NK-92 treated with Interleukin-12 subunit alpha and Interleukin-12 subunit beta, amount 100 ng/mL, for 24 hours (cell line): ENCODE measurements at regions not wholly inside any gene's neighbourhood (a gene's known extent, or its start where the extent isn't known, plus 50 kb on each side); places are given as distances from the start of the nearest gene placed in this dataset.

ENCODE experiments used
- DNase-seq: peaks from one replicate; lab custom pipeline; 2025; lab: John Stamatoyannopoulos, UW

DNA sequence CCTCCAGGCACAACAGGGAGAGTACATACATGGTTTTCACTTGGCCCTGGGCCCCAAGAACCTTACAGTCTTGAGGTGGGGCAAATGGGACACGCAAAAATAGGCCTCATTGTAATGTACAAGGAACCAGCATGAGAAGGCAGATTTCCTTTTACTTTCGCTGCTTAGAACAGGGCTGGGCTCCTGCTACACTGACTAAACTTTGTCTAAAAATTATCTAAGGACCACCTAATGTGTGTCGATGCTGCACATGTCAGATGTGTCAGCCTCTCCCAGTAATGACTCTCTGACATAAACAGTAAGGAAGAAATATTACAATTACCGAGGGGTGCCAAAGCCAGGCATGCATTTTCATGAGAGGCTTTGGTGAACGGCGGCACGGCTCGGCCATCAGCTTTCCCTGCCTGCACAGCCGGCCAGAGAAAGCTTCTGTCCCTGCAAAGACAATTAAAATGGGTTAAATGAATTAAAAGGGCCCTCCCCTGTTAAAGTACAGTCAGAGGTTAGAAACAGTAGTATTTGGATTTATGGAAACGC, 224.2 kb upstream of the IRX3 start:
- no peak for DNase-seq

DNA sequence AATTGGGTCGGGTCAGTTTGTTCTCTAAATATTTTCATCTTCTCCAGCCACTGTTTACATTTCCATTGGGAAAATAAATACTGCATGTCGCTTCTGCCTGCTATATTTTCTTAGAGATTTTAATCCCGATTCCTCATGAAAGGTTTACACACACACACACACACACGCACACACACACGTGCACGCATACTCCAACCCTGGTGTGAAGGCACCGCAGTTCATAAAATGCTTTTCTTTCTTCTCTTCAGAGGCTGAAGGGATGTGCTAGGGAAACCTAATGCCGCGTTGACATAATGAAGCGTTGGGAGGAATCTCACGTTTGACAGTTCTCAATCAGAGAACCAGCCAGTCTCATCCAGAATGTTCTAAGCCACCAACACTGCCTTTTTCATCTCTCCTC, 222.9 kb upstream of the IRX3 start:
- DNase-seq = no peak

DNA sequence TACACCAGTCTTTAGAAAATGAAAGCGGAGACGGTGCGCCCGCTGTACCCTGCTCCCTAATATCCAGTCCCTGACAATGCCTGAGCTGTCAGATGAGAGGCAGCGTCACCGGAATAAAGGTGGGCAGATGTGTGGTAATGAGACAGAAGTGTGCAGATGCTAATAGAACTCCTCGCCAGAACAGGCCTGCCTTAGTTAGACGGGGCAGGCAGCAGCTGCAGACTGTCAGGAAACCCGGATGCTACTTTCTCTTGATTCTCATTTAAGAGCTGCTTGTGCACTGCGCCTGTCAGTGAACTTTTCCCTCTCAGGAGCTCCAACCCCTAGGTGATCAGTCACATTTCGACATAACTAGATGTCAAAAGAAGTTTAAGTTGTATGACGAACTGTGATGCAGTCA, 221.8 kb upstream of the IRX3 start:
- DNase-seq = no peak

DNA sequence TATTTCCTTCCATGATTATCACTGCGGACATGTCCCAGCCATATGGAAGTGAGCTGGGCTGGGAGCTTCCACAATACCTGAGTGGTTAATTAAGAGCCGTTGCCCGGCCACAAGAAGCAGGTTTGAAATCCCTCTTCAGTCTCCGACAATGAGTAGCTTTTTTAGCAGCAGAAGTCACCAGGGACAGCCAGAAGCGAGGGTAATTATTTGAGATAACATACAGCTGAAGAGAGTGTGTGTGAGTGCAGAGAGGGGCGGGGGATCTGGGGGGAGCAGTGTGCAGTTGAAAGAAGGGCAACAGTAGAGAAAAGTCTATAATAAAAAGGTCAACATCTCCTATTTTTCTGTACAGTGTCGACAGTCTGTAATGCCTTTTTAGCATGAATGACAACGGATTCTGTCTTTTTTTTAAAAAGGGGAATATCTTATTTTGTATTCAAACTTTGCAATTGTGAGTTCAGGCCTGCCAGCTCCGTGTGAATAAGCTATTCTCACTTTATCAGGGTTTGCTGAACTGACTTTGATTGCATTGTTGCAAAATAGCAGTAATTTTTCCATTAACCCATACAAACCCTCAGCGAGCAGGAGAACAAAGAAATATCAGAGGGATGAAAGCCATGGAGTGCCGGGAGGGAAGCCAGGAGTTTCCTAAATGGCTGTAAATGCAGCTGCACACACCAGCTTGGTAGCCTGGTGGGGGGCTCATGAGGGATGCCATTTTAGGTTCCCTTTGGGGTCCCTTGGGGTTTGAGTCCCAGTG, 220.3 kb upstream of the IRX3 start:
- no peak for DNase-seq

DNA sequence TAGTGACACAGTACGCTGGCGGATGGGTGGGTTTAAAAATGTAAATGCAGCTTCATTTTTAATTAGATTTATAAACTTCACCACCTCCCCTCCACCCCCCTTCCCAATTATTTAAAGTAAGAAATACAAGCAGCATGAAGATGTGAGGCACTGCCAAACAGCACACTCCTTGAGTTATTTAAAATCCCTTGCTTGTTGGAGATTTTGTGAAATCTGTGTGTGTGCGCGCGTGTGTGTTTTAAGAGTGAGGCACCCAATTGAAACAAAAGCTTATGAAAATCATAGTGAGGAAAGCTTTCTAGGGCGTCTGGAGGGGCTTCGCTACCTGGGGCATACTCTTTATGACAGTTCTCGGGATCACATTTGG, 219.6 kb upstream of the IRX3 start:
- no peak for DNase-seq

DNA sequence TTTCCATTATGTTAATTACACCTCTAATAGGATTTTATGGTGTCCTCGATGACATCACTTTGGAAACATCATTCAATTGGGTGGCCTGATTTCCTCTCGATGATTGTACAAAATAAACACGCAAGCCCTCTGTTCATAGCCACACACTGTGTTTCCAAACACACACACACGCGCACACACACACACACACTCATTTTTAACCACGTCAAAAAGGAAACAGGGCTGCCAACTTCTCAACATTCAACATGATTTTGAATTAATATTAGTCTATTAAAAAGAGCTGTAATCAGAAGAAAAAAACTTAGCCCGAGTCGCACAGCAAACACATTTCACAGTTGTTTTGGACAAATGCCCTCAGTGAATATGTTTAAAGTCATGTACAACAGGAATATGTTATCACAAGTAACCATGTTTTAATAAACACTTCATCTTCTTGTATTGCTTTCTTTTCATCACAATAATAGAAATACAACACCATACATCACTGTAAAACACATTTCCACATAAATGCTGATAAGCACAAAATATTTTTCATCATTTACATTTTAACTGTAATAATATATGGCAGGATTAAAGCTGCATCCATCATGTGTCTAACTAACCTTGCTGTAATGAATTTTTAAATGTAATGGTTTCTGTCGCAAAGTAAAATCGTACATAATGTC, 219.1 kb upstream of the IRX3 start:
- no peak for DNase-seq

DNA sequence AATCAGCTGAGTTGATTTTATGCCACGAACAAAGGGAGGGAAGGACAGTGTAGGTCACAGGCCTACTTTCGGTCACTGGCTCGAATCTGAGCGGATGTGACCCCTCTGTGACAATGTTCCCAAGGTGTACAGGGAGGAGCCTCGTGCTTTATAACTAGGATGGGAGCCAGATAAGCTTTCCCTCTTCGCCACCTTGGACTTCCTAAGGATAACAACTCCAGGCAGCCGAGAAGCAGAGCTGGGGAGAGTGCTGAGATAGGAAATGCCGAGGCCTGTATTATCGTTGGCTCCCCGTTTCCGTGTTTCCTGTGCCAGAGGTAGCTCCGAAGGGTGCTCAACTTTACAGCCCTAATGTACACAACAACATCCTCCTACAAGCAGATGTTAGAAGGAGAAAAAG, 217.8 kb upstream of the IRX3 start:
- DNase-seq = no peak

DNA sequence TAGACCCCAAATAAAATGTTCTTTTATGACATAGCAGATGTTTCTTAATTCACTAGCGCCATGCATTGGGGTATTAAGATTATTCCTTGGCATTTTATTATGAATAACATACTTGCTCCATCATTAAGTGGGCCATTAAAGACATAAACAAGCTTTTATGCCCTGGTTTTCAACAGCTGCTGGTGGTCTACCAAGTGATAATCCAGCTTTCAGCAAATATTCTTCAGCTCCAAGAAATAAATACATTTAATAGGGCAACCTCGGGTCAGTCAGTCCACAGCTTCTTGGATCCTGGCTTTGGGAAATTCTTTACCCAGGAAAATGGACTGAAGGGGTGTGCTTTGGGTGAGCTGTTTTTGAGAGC, 217.3 kb upstream of the IRX3 start:
- no peak for DNase-seq

DNA sequence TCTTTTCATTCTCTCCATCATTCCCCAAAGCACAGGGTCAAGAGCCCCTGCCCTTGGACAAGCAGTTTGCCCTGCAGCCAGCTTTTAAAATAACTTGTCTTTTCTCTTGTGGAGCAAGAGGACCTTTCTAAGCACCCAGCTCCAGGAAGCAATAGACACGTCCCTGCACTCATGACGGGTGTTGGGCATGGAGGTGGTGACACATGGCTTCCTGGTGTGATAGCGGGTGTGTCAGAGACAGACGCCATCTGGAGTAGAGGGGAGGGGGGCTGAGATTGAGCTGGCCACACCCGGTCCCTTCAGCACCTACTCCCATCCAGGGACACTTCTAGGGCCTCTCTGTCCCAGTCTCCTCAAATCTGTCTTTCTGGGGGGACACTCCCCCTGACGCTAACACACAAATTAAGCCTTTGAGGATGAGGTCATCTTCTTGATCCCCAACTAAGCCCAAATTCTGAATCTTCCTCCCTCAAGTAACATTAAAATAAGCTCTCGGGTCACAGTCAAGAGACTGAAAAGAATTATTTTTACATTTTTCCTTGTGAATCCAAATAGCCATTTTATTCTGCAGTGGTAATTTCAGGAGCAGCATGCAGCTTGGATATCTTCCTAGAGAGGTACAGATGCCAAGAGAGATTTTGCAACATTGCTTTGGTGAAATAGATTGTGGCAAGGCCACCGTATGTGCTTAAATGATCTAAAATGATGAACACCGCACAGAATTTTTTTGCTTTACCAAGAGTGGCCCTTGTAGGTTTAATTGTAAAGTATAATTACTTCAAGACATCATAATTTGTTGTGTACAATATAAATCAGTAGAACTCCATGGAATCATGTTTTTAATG, 216.6 kb upstream of the IRX3 start:
- DNase-seq = no peak

DNA sequence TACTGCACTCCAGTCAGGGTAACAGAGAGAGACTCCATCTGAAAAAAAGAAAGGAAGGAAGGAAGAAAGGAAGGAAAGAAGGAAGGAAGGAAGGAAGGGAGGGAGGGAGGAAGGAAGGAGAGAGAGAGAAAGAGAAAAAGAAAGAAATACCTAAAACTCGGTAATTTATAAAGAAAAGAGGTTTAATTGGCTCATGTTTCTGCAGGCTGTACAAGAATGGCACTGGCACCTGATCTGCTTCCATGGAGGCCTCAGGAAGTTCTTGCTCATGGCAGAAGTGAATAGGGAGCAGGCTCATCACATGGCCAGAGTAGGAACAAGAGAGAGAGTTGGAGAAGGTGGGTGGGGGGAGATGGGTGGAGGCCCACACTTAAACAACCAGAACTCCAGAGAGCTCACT, 215.2 kb upstream of the IRX3 start:
- no peak for DNase-seq

DNA sequence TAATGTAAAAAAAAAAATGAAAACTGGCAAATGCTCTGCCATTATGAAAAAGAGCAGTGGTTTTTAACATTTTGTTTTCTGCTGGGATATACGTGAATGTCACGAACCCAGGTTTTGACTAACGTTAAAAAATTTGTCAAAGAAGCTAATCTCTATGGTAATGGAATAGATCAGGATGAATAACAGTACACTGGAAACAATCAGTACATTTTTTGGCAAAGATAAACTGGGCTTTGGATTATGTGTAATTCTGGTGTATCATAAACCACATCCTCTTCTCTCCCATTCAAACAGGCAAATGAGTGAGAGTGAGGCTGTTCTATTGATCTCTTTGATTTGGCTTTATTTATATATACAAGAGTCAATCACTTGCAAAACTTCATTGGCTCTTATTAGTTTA, 207.0 kb upstream of the IRX3 start:
- no peak for DNase-seq

DNA sequence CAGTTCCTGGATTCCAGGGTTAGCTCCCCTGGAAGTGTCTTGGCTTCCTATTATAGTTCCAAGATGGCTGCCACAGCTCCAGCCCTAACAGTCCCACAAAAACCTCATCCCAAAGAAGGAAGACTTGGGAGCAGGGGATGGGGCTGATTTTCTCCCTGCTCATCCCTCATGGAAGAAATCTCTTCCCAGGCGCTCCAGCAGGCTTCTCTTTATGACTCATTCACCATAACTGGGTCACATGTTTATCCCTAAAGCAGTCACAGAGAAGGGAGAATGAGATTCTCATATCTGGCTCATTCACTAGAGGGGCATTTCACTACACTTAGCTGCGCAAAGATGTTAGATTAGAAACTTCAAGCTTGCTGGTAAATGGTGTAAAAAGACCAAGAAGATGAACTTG, 206.5 kb upstream of the IRX3 start:
- no peak for DNase-seq

DNA sequence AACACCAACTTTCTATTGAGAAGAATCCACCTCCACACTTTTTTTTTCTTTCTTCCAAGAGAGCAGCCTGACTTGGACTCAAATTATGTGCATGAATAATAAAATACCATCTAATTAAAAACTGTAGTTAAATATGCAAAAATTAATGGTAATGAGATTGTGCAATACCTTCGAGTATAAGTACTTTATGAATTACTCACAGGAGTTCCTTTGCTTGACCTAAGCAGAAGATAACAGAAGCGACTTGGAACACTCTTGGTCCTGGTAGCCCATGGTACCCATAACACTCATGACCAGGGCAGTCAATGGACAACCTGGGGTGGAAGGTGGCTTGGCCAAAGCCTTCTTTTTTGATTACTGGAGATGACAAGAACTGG, 203.5 kb upstream of the IRX3 start:
- no peak for DNase-seq

DNA sequence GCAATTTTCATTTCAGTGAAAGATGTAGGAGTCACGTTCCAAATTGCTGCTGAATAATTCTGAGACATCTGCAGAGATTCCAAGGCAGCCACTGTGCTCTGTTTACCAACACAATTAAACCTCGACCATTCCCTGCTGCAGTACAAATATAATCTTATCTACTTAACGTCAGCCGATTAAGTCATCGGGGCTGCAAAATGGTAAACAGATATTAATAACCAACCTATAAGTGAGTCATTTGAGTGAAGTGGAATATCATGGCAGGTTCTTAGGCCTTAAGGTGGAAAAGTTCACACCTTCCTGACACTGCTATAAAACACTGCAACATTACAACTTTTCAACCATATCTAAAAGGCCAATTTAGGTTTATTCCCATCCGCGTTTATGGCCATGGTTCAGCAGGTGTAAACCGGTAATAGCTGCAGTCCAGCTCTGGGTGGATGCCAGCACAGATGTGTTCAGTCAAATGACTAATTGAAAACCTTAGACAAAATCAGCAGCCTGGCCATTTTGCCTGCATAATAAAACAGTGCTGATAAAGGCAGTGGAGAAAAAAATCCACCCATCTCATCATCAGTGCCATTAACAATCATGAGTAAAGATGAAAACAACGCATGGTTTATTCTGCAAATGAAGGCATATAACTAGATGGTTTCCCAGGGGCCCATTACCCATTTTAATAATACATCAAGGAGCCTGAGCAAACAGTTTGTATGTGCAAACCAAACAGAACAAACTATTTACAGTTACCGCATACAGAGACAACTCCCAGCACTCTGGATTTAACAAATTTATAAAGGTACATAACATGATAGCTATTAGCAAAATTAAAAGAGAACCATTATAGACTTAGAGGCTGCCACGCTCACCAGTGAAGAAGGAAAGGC, 202.9 kb upstream of the IRX3 start:
- no peak for DNase-seq

DNA sequence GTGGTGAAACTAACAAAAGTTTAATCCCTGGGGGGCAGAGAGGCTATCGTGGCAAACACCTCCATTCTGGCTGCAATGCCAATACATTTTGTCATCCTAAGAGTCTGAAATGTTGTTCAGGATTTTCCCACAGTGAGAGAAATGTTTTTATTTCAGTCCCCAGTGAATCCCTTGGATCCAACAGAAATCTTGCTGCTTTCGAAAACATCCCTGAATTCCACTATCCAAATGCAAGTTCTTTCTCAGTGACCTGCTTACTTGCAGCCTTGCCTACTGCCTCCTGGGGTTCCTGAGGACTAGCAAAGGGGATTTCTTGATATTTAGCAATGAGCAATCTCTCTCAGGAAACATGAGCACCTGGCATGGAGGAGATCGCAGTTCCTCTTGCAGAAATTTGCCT, 202.1 kb upstream of the IRX3 start:
- DNase-seq = no peak

DNA sequence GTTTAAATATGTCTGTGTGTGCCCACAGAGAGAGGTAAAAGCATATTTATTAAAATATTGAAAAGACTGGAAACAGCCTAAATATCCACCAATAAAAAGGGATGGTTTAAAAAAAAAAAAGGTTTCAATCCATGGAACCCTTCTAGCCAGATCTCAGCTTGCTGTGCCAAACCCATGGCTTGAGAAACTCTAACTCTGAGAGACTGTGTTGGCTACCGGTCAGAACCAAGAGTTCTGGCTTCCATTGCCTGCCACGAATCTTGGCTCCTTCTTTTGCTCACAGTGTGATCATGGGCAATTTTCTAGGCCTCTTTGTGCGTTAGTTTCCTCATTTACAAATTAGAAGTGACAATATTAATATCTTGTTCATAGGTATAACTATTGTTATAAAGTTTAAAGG, 201.3 kb upstream of the IRX3 start:
- no peak for DNase-seq

DNA sequence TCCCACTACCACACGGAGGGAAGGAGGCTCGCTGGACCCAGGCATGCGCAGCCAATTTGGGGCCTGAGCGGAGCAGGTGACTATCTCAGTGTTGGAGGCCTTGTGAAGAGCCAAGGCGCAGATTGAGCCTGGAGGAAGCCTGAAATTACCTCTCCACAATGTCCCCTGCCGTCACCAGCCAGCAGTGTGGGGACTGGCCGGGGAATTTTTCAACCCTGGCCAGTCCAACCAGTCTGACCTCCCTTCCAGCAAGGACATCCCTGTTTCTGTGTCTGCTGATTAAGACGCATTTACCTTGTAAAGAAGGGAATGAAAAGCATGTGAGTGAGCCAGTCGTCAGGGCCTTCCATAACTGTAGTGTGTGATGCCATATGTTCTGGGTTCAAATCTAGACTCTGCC, 198.1 kb upstream of the IRX3 start:
- no peak for DNase-seq

DNA sequence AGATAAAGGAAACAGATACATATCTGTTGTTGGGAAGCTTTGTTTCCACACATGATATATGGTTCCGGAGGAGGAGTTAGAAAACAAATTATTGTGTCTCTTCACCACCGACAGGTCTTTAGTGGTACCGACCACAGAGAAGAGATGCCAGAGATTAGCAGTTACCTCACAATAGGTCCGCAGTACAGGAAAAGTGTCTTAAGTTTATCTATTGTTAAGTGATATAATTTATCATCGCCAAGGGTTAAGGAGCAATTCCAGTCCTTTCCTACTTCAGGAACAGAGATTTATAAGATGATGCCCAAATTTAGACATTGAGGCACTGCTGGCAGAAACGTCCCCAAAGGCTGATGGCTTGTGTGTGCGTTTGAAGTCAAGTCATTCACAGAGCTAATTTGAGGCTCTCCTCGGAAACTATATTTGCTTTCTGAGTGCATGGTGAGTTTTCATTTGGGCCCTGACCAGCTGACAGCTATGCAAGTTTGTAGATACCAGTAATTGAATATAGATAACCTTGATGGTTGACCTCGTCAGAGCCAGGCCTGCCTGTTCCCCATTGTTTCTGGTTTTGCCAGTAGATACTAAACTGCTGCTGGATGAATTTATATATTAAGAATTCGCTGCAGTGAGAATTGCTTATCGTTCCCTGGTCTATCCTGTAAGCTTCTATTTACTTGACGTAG, 196.4 kb upstream of the IRX3 start:
- no peak for DNase-seq

DNA sequence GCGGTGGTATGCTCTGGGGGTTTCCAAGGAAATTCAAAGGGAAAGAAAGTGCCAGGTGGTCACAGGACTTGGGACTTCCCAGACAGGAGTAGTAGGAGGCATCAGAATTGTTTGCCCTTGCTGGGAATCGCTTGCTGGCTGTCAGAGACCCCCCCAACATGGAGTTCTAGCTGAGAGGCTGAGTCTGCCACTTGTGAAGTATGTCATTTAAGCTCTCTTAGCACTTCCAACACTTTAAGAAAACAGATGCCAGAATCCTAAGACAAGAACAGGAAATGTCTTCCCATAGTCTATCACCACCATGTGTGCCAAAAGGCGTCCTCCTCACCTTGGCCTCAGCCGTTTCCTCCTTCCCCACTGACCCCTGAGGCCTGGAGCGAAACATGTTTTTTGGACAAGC, 193.8 kb upstream of the IRX3 start:
- DNase-seq = no peak

DNA sequence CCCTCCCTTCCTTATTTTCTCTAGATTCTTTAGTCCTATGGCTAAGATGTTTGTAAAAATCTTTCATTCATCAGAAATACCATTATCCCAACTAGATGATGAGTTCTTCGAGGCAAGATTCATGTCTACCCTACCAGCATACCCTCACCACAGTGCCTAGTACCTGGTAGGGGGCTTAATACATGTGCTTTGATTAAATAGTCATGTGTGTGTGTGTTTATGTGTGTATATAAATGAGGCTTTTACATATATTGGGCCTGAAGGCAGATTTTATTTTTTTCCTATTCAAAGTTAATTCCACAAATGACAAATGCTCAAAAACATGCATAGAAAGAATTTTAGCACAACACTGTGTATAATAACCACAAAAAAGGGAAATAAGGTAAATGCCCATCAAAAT, 193.0 kb upstream of the IRX3 start:
- DNase-seq = no peak

DNA sequence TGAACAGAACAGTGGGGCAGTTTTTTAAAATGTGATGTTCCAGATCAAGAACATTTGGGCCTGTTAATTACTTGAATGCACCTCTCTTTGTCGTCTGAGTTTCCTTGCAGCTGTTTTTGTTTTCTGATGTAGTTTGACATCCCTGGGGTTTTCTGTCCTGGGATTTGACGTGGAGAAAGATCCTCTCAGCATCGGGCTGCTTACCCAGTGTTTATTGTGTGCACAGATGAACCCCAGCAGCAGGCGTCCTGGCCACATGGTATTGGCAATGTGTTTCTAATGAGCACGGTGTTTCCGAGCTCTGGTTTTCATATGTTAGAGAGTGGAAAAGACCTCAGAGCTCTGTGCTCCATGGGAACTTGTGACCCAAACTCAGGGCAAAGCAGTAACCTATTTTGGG, 191.1 kb upstream of the IRX3 start:
- DNase-seq = no peak
